NCI-H82 treated with DMSO at 0.1 percent for 48 hours (cell line): ENCODE measurements at regions not wholly inside any gene's neighbourhood (a gene's known extent, or its start where the extent isn't known, plus 50 kb on each side); places are given as distances from the start of the nearest gene placed in this dataset.
"Not testable (repeated sequence)": the region's sequence is repeated elsewhere in the genome, so short reads cannot be mapped to it uniquely, and the experiment has no call there.

ENCODE experiments used
- DNase-seq: peaks from one replicate; lab custom pipeline; 2025; ENCODE audit not compliant: unreplicated experiment; lab: John Stamatoyannopoulos, UW

GRCh38 chr6:118719351-118720124 is 68.1 kb upstream of the CEP85L start:
- DNase-seq: no peak

GRCh38 chr6:118718903-118719302 is 67.5 kb upstream of the CEP85L start:
- DNase-seq: no peak

- DNase-seq: no peak
Observed at GRCh38 chr6:118718297-118718696, 66.9 kb upstream of the CEP85L start.

GRCh38 chr6:118717106-118717505 is 65.7 kb upstream of the CEP85L start:
- no peak for DNase-seq

GRCh38 chr6:118715907-118716306 is 64.5 kb upstream of the CEP85L start:
- not testable (repeated sequence) for DNase-seq

- DNase-seq: peak; percentile 60
Observed at GRCh38 chr6:118715376-118715775, 64.0 kb upstream of the CEP85L start.

GRCh38 chr6:118714756-118715155 is 63.4 kb upstream of the CEP85L start:
- no peak for DNase-seq

GRCh38 chr6:118712969-118713368 is 61.6 kb upstream of the CEP85L start:
- DNase-seq: no peak

- no peak for DNase-seq
Observed at GRCh38 chr6:118710616-118711015, 59.2 kb upstream of the CEP85L start.

GRCh38 chr6:118709859-118710350 is 58.5 kb upstream of the CEP85L start:
- DNase-seq: no peak

- no peak for DNase-seq
Observed at GRCh38 chr6:118708744-118709143, 57.4 kb upstream of the CEP85L start.

GRCh38 chr6:118708055-118708454 is 56.7 kb upstream of the CEP85L start:
- DNase-seq: no peak

- DNase-seq: no peak
Observed at GRCh38 chr6:118706702-118707101, 55.3 kb upstream of the CEP85L start.

- DNase-seq: no peak
Observed at GRCh38 chr6:118705544-118706491, 54.4 kb upstream of the CEP85L start.

GRCh38 chr6:118704915-118705314 is 53.5 kb upstream of the CEP85L start:
- no peak for DNase-seq

GRCh38 chr6:118701260-118701659 is 49.9 kb upstream of the CEP85L start:
- DNase-seq: not testable (repeated sequence)
